IMR-90 (cell line): ENCODE measurements at regions not wholly inside any gene's neighbourhood (a gene's known extent, or its start where the extent isn't known, plus 50 kb on each side); places are given as distances from the start of the nearest gene placed in this dataset.

Experiments
- ATAC-seq: fragments of 200-7000 bp; cut with Tn5 transposase; 2 replicates; pipeline ENCODE4 v1.9.1; 2020; ENCODE audit warnings: low read depth, mild to moderate bottlenecking, moderate library complexity
- BruUV-seq: library from RNA; stranded (reverse); fragments of 400-500 nt; replicated peaks from 2 replicates; lab custom pipeline; 2021; lab: Mats Ljungman, UMichigan
- CTCF ChIA-PET: fragments of 300-600 bp; formaldehyde crosslinking; extraction: SDS; loops from one replicate; lab custom pipeline; 2021; ENCODE audit warnings: antibody characterized with exemption; lab: Yijun Ruan, JAX
- POLR2A ChIA-PET: fragments of 300-600 bp; sonication (Branson Sonifier 250); formaldehyde crosslinking; loops from one replicate; lab custom pipeline; 2022; ENCODE audit warnings: antibody characterized with exemption; ENCODE audit not compliant: unreplicated experiment; lab: Charles Lee
- DNase-seq: peaks from one replicate; pipeline ENCODE4 v3.0.0; 2013
- H2AFZ ChIP-seq: replicated peaks from 2 replicates; pipeline ENCODE3; 2013; ENCODE audit warnings: low read length, mild to moderate bottlenecking; ENCODE audit not compliant: poor library complexity
- H2AK5ac ChIP-seq: 2 replicates; pipeline ENCODE4 v1.6.1; 2013; ENCODE audit warnings: low read depth, low read length, inconsistent platforms
- H2AK9ac ChIP-seq: replicated peaks from 2 replicates; pipeline ENCODE3; 2013; ENCODE audit warnings: mild to moderate bottlenecking, low read depth, low read length, moderate library complexity; ENCODE audit not compliant: poor library complexity
- H2BK120ac ChIP-seq: 2 replicates; pipeline ENCODE4 v1.6.1; 2013; ENCODE audit warnings: low read depth, low read length, inconsistent platforms
- H2BK15ac ChIP-seq: 3 replicates; pipeline ENCODE4 v1.6.1; 2013; ENCODE audit warnings: low read depth, low read length, inconsistent platforms
- H2BK20ac ChIP-seq: 2 replicates; pipeline ENCODE4 v1.6.1; 2013; ENCODE audit warnings: low read depth, mild to moderate bottlenecking, inconsistent platforms, low read length, moderate library complexity
- H2BK5ac ChIP-seq: 2 replicates; pipeline ENCODE4 v1.6.1; 2013; ENCODE audit warnings: mild to moderate bottlenecking, low read depth, low read length, inconsistent platforms; ENCODE audit not compliant: poor library complexity, severe bottlenecking
- H3K14ac ChIP-seq: replicated peaks from 2 replicates; pipeline ENCODE4 v1.6.1; 2013; ENCODE audit warnings: low read depth, low read length, inconsistent platforms
- H3K18ac ChIP-seq: 2 replicates; pipeline ENCODE4 v1.6.1; 2013; ENCODE audit warnings: low read depth, low read length, control low read depth
- H3K23ac ChIP-seq: 2 replicates; pipeline ENCODE4 v1.6.1; 2013; ENCODE audit warnings: low read depth, low read length, inconsistent platforms
- H3K27ac ChIP-seq: 2 replicates; pipeline ENCODE4 v1.5.1; 2013; ENCODE audit warnings: mild to moderate bottlenecking, control low read depth, low read length; ENCODE audit not compliant: insufficient read depth
- H3K27me3 ChIP-seq: 2 replicates; pipeline ENCODE4 v1.6.1; 2013; ENCODE audit warnings: low read length; ENCODE audit not compliant: control insufficient read depth, insufficient read depth
- H3K36me3 ChIP-seq: 2 replicates; pipeline ENCODE4 v1.6.1; 2013; ENCODE audit warnings: low read length, mixed read lengths; ENCODE audit not compliant: control insufficient read depth, insufficient read depth
- H3K4ac ChIP-seq: 2 replicates; pipeline ENCODE4 v1.6.1; 2013; ENCODE audit warnings: low read depth, low read length, inconsistent platforms
- H3K4me1 ChIP-seq: 2 replicates; pipeline ENCODE4 v1.6.1; 2013; ENCODE audit warnings: low read length, mixed read lengths; ENCODE audit not compliant: control insufficient read depth, insufficient read depth
- H3K4me2 ChIP-seq: 2 replicates; pipeline ENCODE4 v1.6.1; 2013; ENCODE audit warnings: low read depth, mild to moderate bottlenecking, control low read depth, low read length, moderate library complexity
- H3K4me3 ChIP-seq: 2 replicates; pipeline ENCODE4 v1.5.1; 2013; ENCODE audit warnings: low read depth, mild to moderate bottlenecking, control low read depth, low read length, moderate library complexity; ENCODE audit not compliant: insufficient read depth
- H3K56ac ChIP-seq: 2 replicates; pipeline ENCODE4 v1.6.1; 2013; ENCODE audit warnings: low read length, inconsistent platforms; ENCODE audit not compliant: insufficient read depth; ENCODE audit errors: extremely low read depth
- H3K79me1 ChIP-seq, 2 experiments: 2 replicates each; pipeline ENCODE4 v1.6.1; 2013; ENCODE audit warnings: low read length in 2 of 2, inconsistent platforms in 1 of 2, low read depth in 1 of 2
- H3K9ac ChIP-seq: 2 replicates; pipeline ENCODE4 v1.6.1; 2013; ENCODE audit warnings: low read depth, low read length, control low read depth
- H3K9me1 ChIP-seq: 2 replicates; pipeline ENCODE4 v1.6.1; 2013; ENCODE audit warnings: low read length, inconsistent platforms; ENCODE audit not compliant: insufficient read depth
- H3K9me3 ChIP-seq: 2 replicates; pipeline ENCODE4 v1.6.1; 2013; ENCODE audit warnings: low read length; ENCODE audit not compliant: control insufficient read depth, insufficient read depth
- H4K20me1 ChIP-seq: 2 replicates; pipeline ENCODE4 v1.6.1; 2013; ENCODE audit warnings: low read length, inconsistent platforms; ENCODE audit not compliant: insufficient read depth
- H4K5ac ChIP-seq: 2 replicates; pipeline ENCODE4 v1.6.1; 2013; ENCODE audit warnings: mild to moderate bottlenecking, low read depth, low read length, control low read depth
- H4K8ac ChIP-seq, 2 experiments: 2 replicates each; pipeline ENCODE4 v1.6.1; 2013; ENCODE audit warnings: low read depth in 2 of 2, low read length in 2 of 2, control low read depth in 1 of 2, inconsistent platforms in 1 of 2
- H4K91ac ChIP-seq: 2 replicates; pipeline ENCODE4 v1.6.1; 2013; ENCODE audit warnings: low read depth, low read length, inconsistent platforms; ENCODE audit not compliant: insufficient read depth
- MAFK ChIP-seq: IDR thresholded peaks from 2 replicates; pipeline ENCODE4 v1.6.1; 2012; ENCODE audit warnings: low read depth, low read length, improper control_type of control experiment
- RAD21 ChIP-seq: IDR thresholded peaks from 2 replicates; pipeline ENCODE4 v1.6.1; 2012; ENCODE audit warnings: low read length, improper control_type of control experiment
- dilution Hi-C: fragments of 300-500 bp; cut with HindIII; formaldehyde crosslinking; loops from one replicate; pipeline ENCODE4 v1.14.3; 2018; ENCODE audit warnings: low sequenced_read_pairs; ENCODE audit not compliant: unreplicated experiment
- in situ Hi-C: fragments of 300-500 bp; cut with MboI; formaldehyde crosslinking; loops from 3 replicates; pipeline ENCODE4 v1.14.3; 2019; ENCODE audit warnings: low sequenced_read_pairs, inconsistent platforms, mixed read lengths
- intact Hi-C: fragments of 100-400 bp; cut with micrococcal nuclease; formaldehyde crosslinking; loops from 2 replicates; pipeline ENCODE4 v1.10.0; 2022

DNA sequence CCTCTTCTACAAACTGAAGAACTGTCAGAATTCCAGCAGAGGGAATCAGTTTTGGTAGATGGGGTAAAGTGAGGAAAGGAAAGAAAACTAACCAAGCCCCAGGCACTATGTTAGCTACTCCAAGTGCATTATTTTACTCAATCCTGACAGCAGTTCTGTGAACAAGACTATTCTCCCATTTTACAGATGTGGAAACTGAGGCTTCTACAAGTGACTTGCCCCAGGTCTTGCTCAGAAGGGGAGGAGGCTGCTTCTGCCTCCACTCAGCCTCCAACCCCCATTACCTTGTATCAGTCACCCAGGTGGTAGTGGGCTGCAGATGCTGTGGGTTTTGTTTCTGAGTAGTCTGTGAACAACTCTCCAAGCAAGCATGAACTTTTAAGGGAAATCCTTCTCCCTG, 315.2 kb upstream of the MAF start:
- ATAC-seq = no peak
- Histone ChIP-seq H3K23ac (no peak overlapping the region), H3K9ac (no peak overlapping the region), H2BK5ac (no peak overlapping the region), H3K9me1 (no peaks in the 10 kb centered on the region), H2AK5ac (no peak overlapping the region), H4K20me1 (no peaks in the 10 kb centered on the region), H3K4me2 (no peak overlapping the region), H3K36me3 (no peaks in the 10 kb centered on the region), H4K8ac (no peak overlapping the region), H3K4me3 (no peak overlapping the region), H2AK9ac (no peak overlapping the region), H2BK20ac (no peak overlapping the region), H3K9me3 (peaks cover 16% of the 10 kb centered on the region), H3K56ac (no peak overlapping the region), H3K79me1 (no peaks in the 10 kb centered on the region), H3K4me1 (no peaks in the 10 kb centered on the region), H3K14ac (no peak overlapping the region), H4K5ac (no peak overlapping the region), H3K18ac (no peak overlapping the region), H3K27ac (no peak overlapping the region), H2AFZ (no peak overlapping the region), H2BK120ac (no peak overlapping the region), H4K91ac (no peak overlapping the region), H3K4ac (no peak overlapping the region), H3K27me3 (no peaks in the 10 kb centered on the region), H2BK15ac (no peak overlapping the region)
- CTCF ChIA-PET = no interaction called here
- BruUV-seq = no TSS peak
- no peak for DNase-seq
- intact Hi-C loops = no loop called here
- POLR2A ChIA-PET = no interaction called here
- in situ Hi-C loops = no loop called here
- dilution Hi-C loops = no loop called here
- TF ChIP-seq MAFK (no peak), RAD21 (no peak)
